GM12878 (cell line): ENCODE measurements at regions not wholly inside any gene's neighbourhood (a gene's known extent, or its start where the extent isn't known, plus 50 kb on each side); places are given as distances from the start of the nearest gene placed in this dataset.

Experiments
- ATAC-seq: fragments of 200-7000 bp; cut with Tn5 transposase; 3 replicates; pipeline ENCODE4 v1.9.1; 2020; ENCODE audit warnings: mild to moderate bottlenecking, moderate library complexity
- BruUV-seq: library from RNA; stranded (reverse); fragments of 400-500 nt; replicated peaks from 2 replicates; lab custom pipeline; 2021; lab: Mats Ljungman, UMichigan
- CTCF ChIA-PET: fragments of 300-600 bp; sonication (Branson Sonifier 250); formaldehyde crosslinking; extraction: SDS; loops from one replicate; lab custom pipeline; 2021; ENCODE audit warnings: inconsistent platforms; lab: Yijun Ruan, JAX
- POLR2A ChIA-PET: fragments of 350-600 bp; formaldehyde crosslinking; extraction: SDS; loops from one replicate; lab custom pipeline; 2021; ENCODE audit warnings: inconsistent platforms; lab: Charles Lee
- RAD21 ChIA-PET: fragments of 300-600 bp; sonication (Branson Sonifier 250); formaldehyde crosslinking; loops from one replicate; lab custom pipeline; 2023; ENCODE audit warnings: antibody characterized with exemption; ENCODE audit not compliant: unreplicated experiment; lab: Charles Lee
- SMC1A ChIA-PET: fragments of 300-600 bp; sonication (Branson Sonifier 250); formaldehyde crosslinking; loops from one replicate; lab custom pipeline; 2023; ENCODE audit not compliant: unreplicated experiment, uncharacterized antibody; lab: Charles Lee
- DNase-seq: peaks from one replicate; pipeline ENCODE4 v3.0.0-alpha.2; 2011; ENCODE audit warnings: low read depth, low spot score
- FAIRE-seq: peaks from 3 replicates; lab custom pipeline; 2011; peaks lifted over from hg19 to GRCh38; lab: Jason Lieb, UNC
- H2AFZ ChIP-seq: 2 replicates; pipeline ENCODE4 v1.6.0; 2011; ENCODE audit warnings: low read depth, low read length, control low read depth; ENCODE audit not compliant: control insufficient read depth
- H3K27ac ChIP-seq: 2 replicates; pipeline ENCODE4 v1.5.1; 2011; ENCODE audit warnings: control low read depth; ENCODE audit not compliant: control insufficient read depth, insufficient read depth
- H3K27me3 ChIP-seq, 2 experiments: replicated peaks in 1 of 2; 2 replicates each; pipeline versions ENCODE4 v1.6.0 to v1.6.1; 2011; ENCODE audit warnings: low read length in 1 of 2; ENCODE audit not compliant: control insufficient read depth in 2 of 2, insufficient read depth in 2 of 2
- H3K36me3 ChIP-seq, 2 experiments: 2 replicates each; pipeline ENCODE4 v1.5.1; 2011; ENCODE audit warnings: low read length in 1 of 2; ENCODE audit not compliant: control insufficient read depth in 2 of 2, insufficient read depth in 2 of 2
- H3K4me1 ChIP-seq: 2 replicates; pipeline ENCODE4 v1.6.1; 2011; ENCODE audit warnings: mild to moderate bottlenecking, low read length, moderate library complexity, mixed read lengths; ENCODE audit not compliant: control insufficient read depth, insufficient read depth
- H3K4me2 ChIP-seq: 2 replicates; pipeline ENCODE4 v1.6.0; 2011; ENCODE audit warnings: control low read depth; ENCODE audit not compliant: control insufficient read depth, insufficient read depth
- H3K4me3 ChIP-seq: fragments of 200-600 bp; sonication (generic); 2 replicates; pipeline ENCODE4 v1.5.1; 2016
- H3K79me2 ChIP-seq: 2 replicates; pipeline ENCODE4 v1.6.0; 2011; ENCODE audit warnings: low read length; ENCODE audit not compliant: control insufficient read depth, insufficient read depth
- H3K9ac ChIP-seq: 2 replicates; pipeline ENCODE4 v1.8.0; 2011; ENCODE audit warnings: low read length, control low read depth, mixed read lengths; ENCODE audit not compliant: control insufficient read depth, insufficient read depth
- H3K9me3 ChIP-seq: replicated peaks from 3 replicates; pipeline ENCODE4 v1.5.1; 2011; ENCODE audit warnings: mild to moderate bottlenecking, low read length; ENCODE audit not compliant: control insufficient read depth, insufficient read depth
- H4K20me1 ChIP-seq: 2 replicates; pipeline ENCODE4 v1.6.0; 2011; ENCODE audit not compliant: control insufficient read depth, insufficient read depth
- BMI1 ChIP-seq: fragments of 450-650 bp; IDR thresholded peaks from 2 replicates; pipeline ENCODE4 v1.6.1; 2016; ENCODE audit warnings: mild to moderate bottlenecking, moderate library complexity, borderline replicate concordance
- CBX3 ChIP-seq: fragments of 200-600 bp; sonication (generic); IDR thresholded peaks from 2 replicates; pipeline ENCODE4 v1.6.1; 2016; ENCODE audit warnings: low read depth, borderline replicate concordance
- EP300 ChIP-seq, 2 experiments: fragments of 150-350 bp in 1 of 2; IDR thresholded peaks; 2 replicates each; pipeline ENCODE4 v1.6.1; 2011 to 2012; ENCODE audit warnings: low read depth in 2 of 2, low read length in 2 of 2, borderline replicate concordance in 1 of 2, improper control_type of control experiment in 1 of 2, inconsistent platforms in 1 of 2; ENCODE audit not compliant: control insufficient read depth in 1 of 2
- FOXK2 ChIP-seq: fragments of 450-650 bp; IDR thresholded peaks from 2 replicates; pipeline ENCODE4 v1.6.1; 2017; ENCODE audit warnings: mild to moderate bottlenecking, moderate library complexity
- GABPA ChIP-seq: IDR thresholded peaks from 2 replicates; pipeline ENCODE4 v1.6.1; 2014; ENCODE audit warnings: antibody characterized with exemption, low read depth, mild to moderate bottlenecking, inconsistent platforms
- GATAD2B ChIP-seq: fragments of 450-650 bp; conservative IDR thresholded peaks from 2 replicates; pipeline ENCODE4 v1.6.1; 2017; ENCODE audit warnings: low read depth, mild to moderate bottlenecking, moderate library complexity
- MAX ChIP-seq: IDR thresholded peaks from 2 replicates; pipeline ENCODE4 v1.6.1; 2012; ENCODE audit warnings: low read depth, low read length, improper control_type of control experiment
- MYB ChIP-seq: fragments of 150-350 bp; IDR thresholded peaks from 2 replicates; pipeline ENCODE4 v1.6.1; 2014; ENCODE audit warnings: mild to moderate bottlenecking, low read depth, low read length, borderline replicate concordance
- NFYA ChIP-seq: IDR thresholded peaks from 2 replicates; pipeline ENCODE4 v1.6.1; 2011; ENCODE audit warnings: low read depth, mild to moderate bottlenecking, low read length, improper control_type of control experiment, borderline replicate concordance
- NR2C2 ChIP-seq: IDR thresholded peaks from 2 replicates; pipeline ENCODE4 v1.6.1; 2011; ENCODE audit warnings: borderline replicate concordance, low read depth; ENCODE audit not compliant: control insufficient read depth, insufficient read length
- PBX3 ChIP-seq: IDR thresholded peaks from 2 replicates; pipeline ENCODE4 v1.6.1; 2011; ENCODE audit warnings: mild to moderate bottlenecking, low read depth, low read length, moderate library complexity; ENCODE audit not compliant: insufficient replicate concordance
- RB1 ChIP-seq: fragments of 450-650 bp; formaldehyde crosslinking; IDR thresholded peaks from 2 replicates; pipeline ENCODE4 v1.6.1; 2017; ENCODE audit warnings: mild to moderate bottlenecking, borderline replicate concordance
- SIN3A ChIP-seq: IDR thresholded peaks from 2 replicates; pipeline ENCODE4 v1.6.1; 2012; ENCODE audit warnings: low read depth, low read length, improper control_type of control experiment
- SMAD5 ChIP-seq: IDR thresholded peaks from 2 replicates; pipeline ENCODE4 v1.6.1; 2016; ENCODE audit warnings: antibody characterized with exemption, low read depth
- SUPT20H ChIP-seq: IDR thresholded peaks from 2 replicates; pipeline ENCODE4 v1.6.1; 2011; ENCODE audit warnings: low read depth, mild to moderate bottlenecking, low read length, moderate library complexity, borderline replicate concordance; ENCODE audit not compliant: control insufficient read depth
- USF1 ChIP-seq: IDR thresholded peaks from 2 replicates; pipeline ENCODE4 v1.6.1; 2011; ENCODE audit warnings: borderline replicate concordance, low read depth, mild to moderate bottlenecking, moderate library complexity, mixed read lengths, low read length; ENCODE audit not compliant: insufficient read depth; ENCODE audit errors: extremely low read length
- USF2 ChIP-seq: IDR thresholded peaks from 2 replicates; pipeline ENCODE4 v1.6.1; 2011; ENCODE audit warnings: low read depth, low read length, improper control_type of control experiment, borderline replicate concordance
- ZBED1 ChIP-seq: IDR thresholded peaks from 2 replicates; pipeline ENCODE4 v1.6.1; 2016; ENCODE audit warnings: borderline replicate concordance
- in situ Hi-C: fragments of 300-500 bp; cut with MboI; formaldehyde crosslinking; loops from 9 replicates; pipeline ENCODE4 v1.14.3; 2018; ENCODE audit warnings: mixed read lengths
- intact Hi-C: fragments of 100-400 bp; cut with micrococcal nuclease; formaldehyde crosslinking; loops from one replicate; pipeline ENCODE4 v1.14.2; 2022; ENCODE audit not compliant: unreplicated experiment

- no peak for TF ChIP-seq USF1
- TF ChIP-seq RB1 = no peak
- TF ChIP-seq BMI1 = no peak
- no peak for TF ChIP-seq MYB
- no peak for TF ChIP-seq NFYA
- no peak for TF ChIP-seq SUPT20H
- no peak for TF ChIP-seq EP300 (IDR thresholded peaks at IDR 0.05; ENCODE audit: borderline replicate concordance in 1 of 2, control insufficient read depth in 1 of 2, low read depth in 2 of 2, low read length in 2 of 2)
- TF ChIP-seq, all 136 proteins: peak for 0
Measured at GRCh38 chr9:108397286-108397685, 458.5 kb downstream of the ACTL7B start (continued).

- intact Hi-C loops (no loop called here), in situ Hi-C loops (no loop called here)
- ATAC-seq = no peak
- H3K27ac ChIP-seq = no peak overlapping the region
- H2AFZ ChIP-seq = no peak overlapping the region
- POLR2A ChIA-PET = no interaction called here
- SMC1A ChIA-PET = no interaction called here
- H4K20me1 ChIP-seq = no peaks in the 10 kb centered on the region
- no peak overlapping the region for H3K4me2 ChIP-seq
- H3K9ac ChIP-seq = no peak overlapping the region
- H3K27me3 ChIP-seq = no peaks in the 10 kb centered on the region
- no peak overlapping the region for H3K4me3 ChIP-seq
- DNase-seq = no peak
- no peak for FAIRE-seq
- no TSS peak for BruUV-seq
- H3K79me2 ChIP-seq = no peaks in the 10 kb centered on the region
- H3K36me3 ChIP-seq = no peaks in the 10 kb centered on the region
- CTCF ChIA-PET = no interaction called here
- H3K9me3 ChIP-seq = no peaks in the 10 kb centered on the region
- H3K4me1 ChIP-seq = no peaks in the 10 kb centered on the region
- RAD21 ChIA-PET = no interaction called here
- TF ChIP-seq FOXK2 (no peak), GABPA (no peak), SIN3A (no peak), SMAD5 (no peak), MAX (no peak), SUPT20H (no peak), ZBED1 (no peak), USF2 (no peak), NR2C2 (no peak), CBX3 (no peak), PBX3 (no peak), GATAD2B (no peak)
Measured at GRCh38 chr9:108396611-108397010, 459.2 kb downstream of the ACTL7B start.
